ENCODE measurements at regions not wholly inside any gene's neighbourhood (a gene's known extent, or its start where the extent isn't known, plus 50 kb on each side); places are given as distances from the start of the nearest gene placed in this dataset.

GRCh38 chr2:150620416-150620815, 132.9 kb upstream of the RND3 start:
- no peak overlapping the region for H3K27ac Mint-ChIP-seq
- intact Hi-C loops (cut with micrococcal nuclease): no loop called here
- H3K4me1 Mint-ChIP-seq: peaks cover 0 to 4% (median 0%) of the 10 kb centered on the region in 7 donors
- peaks cover 0 to 4% (median 0%) of the 10 kb centered on the region in 5 donors for H3K27me3 Mint-ChIP-seq
- no peak overlapping the region for H3K4me3 Mint-ChIP-seq
- H3K36me3 Mint-ChIP-seq: no peaks in the 10 kb centered on the region
- no peak overlapping the region for H3K4me3 ChIP-seq (ENCODE audit: low read length)
- ChIA-PET CTCF (no interaction called here), POLR2A (no interaction called here)
- no peaks in the 10 kb centered on the region for H3K36me3 ChIP-seq (ENCODE audit: control insufficient read depth in 2 of 3, insufficient read depth in 3 of 3, low read length in 3 of 3)
- H3K27ac ChIP-seq (ENCODE audit: low read depth, low read length): no peak overlapping the region
- H3K9me3 Mint-ChIP-seq: peaks cover 0 to 3% (median 0%) of the 10 kb centered on the region in 11 donors
- ATAC-seq (no peak), DNase-seq (no peak)
- no peaks in the 10 kb centered on the region for H3K27me3 ChIP-seq (ENCODE audit: control insufficient read depth in 2 of 2, insufficient read depth in 2 of 2, low read length in 2 of 2)
- H3K9me3 ChIP-seq (ENCODE audit: control insufficient read depth in 2 of 3, low read length in 3 of 3): no peaks in the 10 kb centered on the region
- H3K4me1 ChIP-seq (ENCODE audit: control insufficient read depth in 2 of 2, insufficient read depth in 2 of 2, low read length in 2 of 2): no peaks in the 10 kb centered on the region

DNA sequence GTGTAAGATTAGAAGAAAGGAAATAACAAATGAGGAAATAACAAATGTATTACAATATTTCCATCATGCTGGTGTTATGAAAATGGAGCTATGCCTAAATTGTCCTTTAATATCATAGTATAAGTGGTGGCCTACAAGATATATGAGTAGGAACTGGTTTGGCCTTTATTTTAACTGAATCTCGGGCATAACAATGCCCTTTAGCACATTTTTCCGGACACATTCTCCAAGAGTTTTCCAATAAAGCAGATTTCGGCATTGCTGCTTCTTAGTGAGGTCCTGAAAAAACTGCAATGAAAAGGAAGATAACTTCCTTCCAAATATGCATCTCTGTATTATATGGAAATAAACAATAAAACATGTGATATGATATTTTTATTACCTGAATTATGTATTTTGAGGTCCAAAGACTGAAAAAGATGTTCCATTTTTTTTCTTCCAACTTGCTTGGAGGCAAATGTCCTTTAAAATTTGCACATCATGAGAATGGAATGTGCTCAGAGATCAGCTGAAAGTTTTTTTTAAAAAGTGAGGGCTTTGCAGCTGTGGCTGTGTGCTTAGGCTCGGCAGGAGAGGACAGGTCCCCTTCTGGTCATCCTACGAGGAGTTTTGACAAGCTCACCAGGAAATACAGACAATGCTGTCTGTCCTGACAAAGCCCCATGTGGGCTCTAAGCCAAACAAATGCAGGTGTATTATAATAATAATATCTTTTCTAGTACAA, 132.3 kb upstream of the RND3 start:
- H3K27ac Mint-ChIP-seq: no peak overlapping the region
- H3K4me1 ChIP-seq (ENCODE audit: control insufficient read depth in 2 of 2, insufficient read depth in 2 of 2, low read length in 2 of 2): no peaks in the 10 kb centered on the region
- CTCF ChIA-PET: no interaction called here

GRCh38 chr2:150618245-150618895, 130.9 kb upstream of the RND3 start:
- CTCF ChIA-PET: no interaction called here
- H3K27ac Mint-ChIP-seq: no peak overlapping the region
- H3K4me1 ChIP-seq (ENCODE audit: control insufficient read depth in 2 of 2, insufficient read depth in 2 of 2, low read length in 2 of 2): no peaks in the 10 kb centered on the region
- intact Hi-C loops (cut with micrococcal nuclease): no loop called here
- H3K36me3 ChIP-seq (ENCODE audit: control insufficient read depth in 2 of 3, insufficient read depth in 3 of 3, low read length in 3 of 3): no peaks in the 10 kb centered on the region
- POLR2A ChIA-PET: no interaction called here
- no peak overlapping the region for H3K27ac ChIP-seq (ENCODE audit: low read depth, low read length)
- no peaks in the 10 kb centered on the region for H3K9me3 ChIP-seq (ENCODE audit: control insufficient read depth in 2 of 3, low read length in 3 of 3)
- no peaks in the 10 kb centered on the region for H3K36me3 Mint-ChIP-seq
- ATAC-seq: no peak
- peaks cover 0 to 3% (median 0%) of the 10 kb centered on the region in 11 donors for H3K9me3 Mint-ChIP-seq
- H3K4me3 Mint-ChIP-seq: no peak overlapping the region
- no peak for DNase-seq
- no peaks in the 10 kb centered on the region for H3K4me1 Mint-ChIP-seq
- H3K27me3 ChIP-seq (ENCODE audit: control insufficient read depth in 2 of 2, insufficient read depth in 2 of 2, low read length in 2 of 2): no peaks in the 10 kb centered on the region
- no peak overlapping the region for H3K4me3 ChIP-seq (ENCODE audit: low read length)
- peaks cover 0 to 4% (median 0%) of the 10 kb centered on the region in 5 donors for H3K27me3 Mint-ChIP-seq

More for the DNA sequence above, 132.3 kb upstream of the RND3 start:
- ATAC-seq (no peak), DNase-seq (no peak)
- no peak overlapping the region for H3K4me3 ChIP-seq (ENCODE audit: low read length)
- peaks cover 0 to 4% (median 0%) of the 10 kb centered on the region in 7 donors for H3K4me1 Mint-ChIP-seq
- H3K36me3 Mint-ChIP-seq: no peaks in the 10 kb centered on the region
- intact Hi-C loops (cut with micrococcal nuclease): no loop called here
- H3K27me3 ChIP-seq (ENCODE audit: control insufficient read depth in 2 of 2, insufficient read depth in 2 of 2, low read length in 2 of 2): no peaks in the 10 kb centered on the region
- no peaks in the 10 kb centered on the region for H3K9me3 ChIP-seq (ENCODE audit: control insufficient read depth in 2 of 3, low read length in 3 of 3)
- no peaks in the 10 kb centered on the region for H3K36me3 ChIP-seq (ENCODE audit: control insufficient read depth in 2 of 3, insufficient read depth in 3 of 3, low read length in 3 of 3)
- POLR2A ChIA-PET: no interaction called here
- H3K4me3 Mint-ChIP-seq: no peak overlapping the region
- H3K27ac ChIP-seq (ENCODE audit: low read depth, low read length): no peak overlapping the region
- peaks cover 0 to 3% (median 0%) of the 10 kb centered on the region in 11 donors for H3K9me3 Mint-ChIP-seq
- H3K27me3 Mint-ChIP-seq: peaks cover 0 to 4% (median 0%) of the 10 kb centered on the region in 5 donors

GRCh38 chr2:150617351-150617978, 130.0 kb upstream of the RND3 start:
- H3K27ac Mint-ChIP-seq: no peak overlapping the region
- Histone ChIP-seq H3K36me3 (ENCODE audit: control insufficient read depth in 2 of 3, insufficient read depth in 3 of 3, low read length in 3 of 3) (no peaks in the 10 kb centered on the region), H3K4me3 (ENCODE audit: low read length) (no peak overlapping the region), H3K4me1 (ENCODE audit: control insufficient read depth in 2 of 2, insufficient read depth in 2 of 2, low read length in 2 of 2) (no peaks in the 10 kb centered on the region), H3K9me3 (ENCODE audit: control insufficient read depth in 2 of 3, low read length in 3 of 3) (no peaks in the 10 kb centered on the region), H3K27ac (ENCODE audit: low read depth, low read length) (no peak overlapping the region), H3K27me3 (ENCODE audit: control insufficient read depth in 2 of 2, insufficient read depth in 2 of 2, low read length in 2 of 2) (no peaks in the 10 kb centered on the region)
- H3K4me1 Mint-ChIP-seq: no peaks in the 10 kb centered on the region
- no peak for ATAC-seq
- H3K9me3 Mint-ChIP-seq: peaks cover 0 to 3% (median 0%) of the 10 kb centered on the region in 11 donors
- ChIA-PET CTCF (no interaction called here), POLR2A (no interaction called here)
- H3K27me3 Mint-ChIP-seq: peaks cover 0 to 8% (median 6%) of the 10 kb centered on the region in 5 donors
- DNase-seq: no peak
- no peaks in the 10 kb centered on the region for H3K36me3 Mint-ChIP-seq
- intact Hi-C loops (cut with micrococcal nuclease): no loop called here
- H3K4me3 Mint-ChIP-seq: no peak overlapping the region

DNA sequence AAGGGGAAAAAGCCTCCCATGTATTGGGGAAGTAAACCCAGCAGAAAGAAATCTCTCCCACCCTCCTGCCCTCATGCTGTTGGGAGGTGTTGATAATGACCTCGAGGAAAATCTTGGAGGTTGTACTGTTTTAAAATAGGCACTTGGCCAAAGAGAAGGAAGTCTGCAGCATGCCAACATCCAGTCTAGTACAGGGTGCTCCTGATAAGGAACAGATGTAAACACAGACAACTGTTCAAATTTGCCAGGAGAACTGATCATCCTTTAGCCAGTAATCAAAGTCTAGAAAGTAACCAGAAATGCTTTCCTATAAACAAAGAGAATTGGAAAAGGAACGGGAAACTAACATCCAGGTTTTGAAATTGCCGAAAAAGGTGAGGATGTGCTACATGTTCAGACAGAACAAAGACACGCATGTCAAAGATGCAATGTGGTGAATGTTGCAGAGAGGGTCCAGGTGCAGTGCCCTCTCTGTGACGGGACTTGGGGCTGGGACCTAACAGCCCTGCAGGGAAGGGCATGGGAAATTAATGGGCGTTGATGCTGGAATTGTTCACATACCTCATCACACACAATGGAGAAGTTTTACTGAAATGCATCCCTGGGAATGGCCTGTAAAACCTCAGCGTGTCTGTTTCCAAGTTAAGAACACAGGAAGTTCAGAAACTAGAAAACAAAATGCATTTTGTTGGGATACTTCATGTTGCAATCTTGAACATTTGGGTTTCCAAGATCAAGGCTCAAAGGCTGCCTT, 125.7 kb upstream of the RND3 start:
- no peak overlapping the region for H3K27ac ChIP-seq (ENCODE audit: low read depth, low read length)
- H3K4me1 ChIP-seq (ENCODE audit: control insufficient read depth in 2 of 2, insufficient read depth in 2 of 2, low read length in 2 of 2): no peaks in the 10 kb centered on the region
- H3K9me3 ChIP-seq (ENCODE audit: control insufficient read depth in 2 of 3, low read length in 3 of 3): no peaks in the 10 kb centered on the region
- DNase-seq (no peak), ATAC-seq (no peak)
- no peaks in the 10 kb centered on the region for H3K36me3 ChIP-seq (ENCODE audit: control insufficient read depth in 2 of 3, insufficient read depth in 3 of 3, low read length in 3 of 3)
- Mint-ChIP-seq H3K36me3 (no peaks in the 10 kb centered on the region), H3K27ac (no peak overlapping the region), H3K27me3 (peaks cover 0 to 7% (median 4%) of the 10 kb centered on the region in 5 donors), H3K4me1 (no peaks in the 10 kb centered on the region), H3K4me3 (no peak overlapping the region), H3K9me3 (peaks cover 0 to 3% (median 0%) of the 10 kb centered on the region in 11 donors)
- CTCF ChIA-PET: no interaction called here
- H3K27me3 ChIP-seq (ENCODE audit: control insufficient read depth in 2 of 2, insufficient read depth in 2 of 2, low read length in 2 of 2): no peaks in the 10 kb centered on the region
- intact Hi-C loops (cut with micrococcal nuclease): no loop called here
- no peak overlapping the region for H3K4me3 ChIP-seq (ENCODE audit: low read length)
- POLR2A ChIA-PET: no interaction called here

DNA sequence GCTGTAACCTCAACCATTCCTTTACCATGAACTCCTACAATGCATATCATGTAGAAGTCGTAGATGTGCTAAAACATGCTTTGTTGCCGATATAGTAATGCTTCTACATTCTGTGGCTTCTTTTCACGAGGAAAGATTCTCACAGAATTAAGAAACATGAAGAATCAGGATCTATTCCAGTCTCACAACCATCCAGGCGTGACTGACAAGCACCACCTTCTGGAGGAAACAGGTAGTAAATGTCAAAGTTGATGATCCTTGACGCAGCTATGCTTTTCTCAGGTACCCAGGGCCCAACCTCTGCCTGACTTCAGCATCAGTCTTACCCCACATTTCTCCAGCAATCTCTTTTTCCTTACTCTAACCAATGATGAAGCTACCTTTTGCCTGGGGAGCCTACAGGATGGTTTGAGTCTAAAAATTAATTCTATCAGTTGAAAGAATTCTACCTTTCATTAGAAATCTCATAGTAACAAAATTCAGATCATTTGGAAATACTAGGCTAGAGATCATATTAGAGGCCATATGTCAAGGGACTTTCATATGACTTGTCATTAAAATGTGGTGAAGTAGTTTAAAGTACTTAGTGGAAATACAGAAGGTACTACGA, 123.3 kb upstream of the RND3 start:
- no peak overlapping the region for H3K4me3 Mint-ChIP-seq
- no peak for DNase-seq
- ChIA-PET POLR2A (no interaction called here), CTCF (no interaction called here)
- intact Hi-C loops (cut with micrococcal nuclease): loop anchor here in 1 of 2 donors (1.0 kb wide), 1 partner anchor 1013 kb away; no protein-coding TSS in a partner anchor
- H3K27me3 Mint-ChIP-seq: peaks cover 0 to 7% (median 4%) of the 10 kb centered on the region in 5 donors
- H3K36me3 ChIP-seq (ENCODE audit: control insufficient read depth in 2 of 3, insufficient read depth in 3 of 3, low read length in 3 of 3): no peaks in the 10 kb centered on the region
- no peaks in the 10 kb centered on the region for H3K4me1 ChIP-seq (ENCODE audit: control insufficient read depth in 2 of 2, insufficient read depth in 2 of 2, low read length in 2 of 2)
- H3K9me3 ChIP-seq (ENCODE audit: control insufficient read depth in 2 of 3, low read length in 3 of 3): no peaks in the 10 kb centered on the region
- no peaks in the 10 kb centered on the region for H3K4me1 Mint-ChIP-seq
- no peaks in the 10 kb centered on the region for H3K36me3 Mint-ChIP-seq
- no peak for ATAC-seq
- peaks cover 0 to 3% (median 0%) of the 10 kb centered on the region in 11 donors for H3K9me3 Mint-ChIP-seq
- no peaks in the 10 kb centered on the region for H3K27me3 ChIP-seq (ENCODE audit: control insufficient read depth in 2 of 2, insufficient read depth in 2 of 2, low read length in 2 of 2)
- no peak overlapping the region for H3K4me3 ChIP-seq (ENCODE audit: low read length)
- no peak overlapping the region for H3K27ac Mint-ChIP-seq
- no peak overlapping the region for H3K27ac ChIP-seq (ENCODE audit: low read depth, low read length)

Data from naive thymus-derived CD4-positive, alpha-beta T cell (primary cell).